HG03175 (cell line): ENCODE measurements at regions not wholly inside any gene's neighbourhood (a gene's known extent, or its start where the extent isn't known, plus 50 kb on each side); places are given as distances from the start of the nearest gene placed in this dataset.
"Not testable (repeated sequence)": the region's sequence is repeated elsewhere in the genome, so short reads cannot be mapped to it uniquely, and the experiment has no call there.

ENCODE experiments used
- ATAC-seq: cut with Tn5 transposase; IDR thresholded peaks from one replicate; pipeline ENCODE4 v1.9.1; 2021; ENCODE audit warnings: mild to moderate bottlenecking, moderate library complexity; ENCODE audit not compliant: unreplicated experiment

- no peak for ATAC-seq
Measured at GRCh38 chr17:71494062-71494855, 626.6 kb upstream of the SOX9 start.

- no peak for ATAC-seq
Measured at GRCh38 chr17:71495420-71495819, 625.4 kb upstream of the SOX9 start.

- no peak for ATAC-seq
Measured at GRCh38 chr17:71496552-71496951, 624.3 kb upstream of the SOX9 start.

GRCh38 chr17:71500761-71501555 lies 619.9 kb upstream of the SOX9 start:
- no peak for ATAC-seq

- no peak for ATAC-seq
Measured at GRCh38 chr17:71501711-71502110, 619.1 kb upstream of the SOX9 start.

GRCh38 chr17:71502443-71502842 lies 618.4 kb upstream of the SOX9 start:
- no peak for ATAC-seq

- ATAC-seq: no peak
Measured at GRCh38 chr17:71503710-71504465, 616.9 kb upstream of the SOX9 start.

GRCh38 chr17:71505200-71505599 lies 615.6 kb upstream of the SOX9 start:
- no peak for ATAC-seq

- no peak for ATAC-seq
Measured at GRCh38 chr17:71505981-71506380, 614.8 kb upstream of the SOX9 start.

- ATAC-seq: no peak
Measured at GRCh38 chr17:71511266-71511995, 609.4 kb upstream of the SOX9 start.

- ATAC-seq: not testable (repeated sequence)
Measured at GRCh38 chr17:71513725-71514124, 607.1 kb upstream of the SOX9 start.

GRCh38 chr17:71516149-71516548 lies 604.7 kb upstream of the SOX9 start:
- ATAC-seq: no peak

GRCh38 chr17:71519285-71519684 lies 601.5 kb upstream of the SOX9 start:
- ATAC-seq: no peak

- ATAC-seq: no peak
Measured at GRCh38 chr17:71521724-71522123, 599.1 kb upstream of the SOX9 start.

GRCh38 chr17:71522383-71522782 lies 598.4 kb upstream of the SOX9 start:
- ATAC-seq: no peak

- ATAC-seq: no peak
Measured at GRCh38 chr17:71527311-71527710, 593.5 kb upstream of the SOX9 start.

- ATAC-seq: no peak
Measured at GRCh38 chr17:71528210-71528609, 592.6 kb upstream of the SOX9 start.

- no peak for ATAC-seq
Measured at GRCh38 chr17:71530248-71530647, 590.6 kb upstream of the SOX9 start.

GRCh38 chr17:71535321-71535720 lies 585.5 kb upstream of the SOX9 start:
- ATAC-seq: no peak

- no peak for ATAC-seq
Measured at GRCh38 chr17:71546419-71546818, 574.4 kb upstream of the SOX9 start.

GRCh38 chr17:71547904-71548303 lies 572.9 kb upstream of the SOX9 start:
- no peak for ATAC-seq
